ENCODE measurements at regions not wholly inside any gene's neighbourhood (a gene's known extent, or its start where the extent isn't known, plus 50 kb on each side); places are given as distances from the start of the nearest gene placed in this dataset.

- DNase-seq (ENCODE audit: low read depth): no peak
Measured at GRCh38 chr18:57243624-57244179, 96.8 kb downstream of the BOD1L2 start.

GRCh38 chr18:57249179-57249578 lies 102.3 kb downstream of the BOD1L2 start:
- peak; percentile 3 for DNase-seq (ENCODE audit: low read depth)

DNA sequence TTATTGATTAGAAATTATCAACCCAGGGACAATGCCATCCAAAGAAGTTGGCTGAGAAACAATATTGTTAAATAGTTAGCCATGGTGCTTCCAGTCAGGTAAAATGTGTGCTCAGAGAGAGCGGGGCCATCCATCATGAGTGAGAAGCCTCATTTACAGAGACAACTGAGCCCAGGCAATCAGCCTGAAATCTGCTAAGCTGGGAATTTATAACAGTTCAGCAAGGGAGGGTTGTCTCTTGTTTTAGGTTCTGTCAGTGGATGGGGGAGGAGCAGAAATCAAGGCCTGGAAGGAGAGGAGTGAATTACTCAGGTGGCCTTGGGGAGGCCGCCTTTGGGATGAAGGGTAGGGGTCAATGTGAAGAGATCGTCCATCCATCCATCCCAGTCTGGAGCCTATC lies 102.5 kb upstream of the ST8SIA3 start:
- no peak for DNase-seq (ENCODE audit: low read depth)

DNA sequence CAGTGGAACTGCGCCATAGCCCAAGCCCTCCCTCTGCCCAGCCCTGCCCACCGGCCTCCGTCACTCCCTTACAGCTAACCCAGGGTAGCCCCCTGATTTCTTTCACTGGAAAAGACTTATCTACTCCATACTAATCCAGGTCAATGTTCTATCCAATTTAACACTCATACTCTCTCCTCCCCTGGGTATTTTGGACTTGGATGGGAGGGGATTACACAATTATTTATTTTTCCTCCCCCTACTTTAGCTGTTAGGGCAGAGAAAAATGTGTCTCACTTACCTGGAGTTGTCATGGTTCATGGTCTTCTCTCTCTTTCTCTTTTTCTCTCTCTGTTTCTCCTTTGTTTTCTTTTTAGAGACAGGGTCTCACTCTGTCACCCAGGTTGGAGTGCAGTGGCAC lies 100.6 kb upstream of the ST8SIA3 start:
- no peak for DNase-seq (ENCODE audit: low read depth)

GRCh38 chr18:57253903-57254302 lies 98.5 kb upstream of the ST8SIA3 start:
- no peak for DNase-seq (ENCODE audit: low read depth)

DNA sequence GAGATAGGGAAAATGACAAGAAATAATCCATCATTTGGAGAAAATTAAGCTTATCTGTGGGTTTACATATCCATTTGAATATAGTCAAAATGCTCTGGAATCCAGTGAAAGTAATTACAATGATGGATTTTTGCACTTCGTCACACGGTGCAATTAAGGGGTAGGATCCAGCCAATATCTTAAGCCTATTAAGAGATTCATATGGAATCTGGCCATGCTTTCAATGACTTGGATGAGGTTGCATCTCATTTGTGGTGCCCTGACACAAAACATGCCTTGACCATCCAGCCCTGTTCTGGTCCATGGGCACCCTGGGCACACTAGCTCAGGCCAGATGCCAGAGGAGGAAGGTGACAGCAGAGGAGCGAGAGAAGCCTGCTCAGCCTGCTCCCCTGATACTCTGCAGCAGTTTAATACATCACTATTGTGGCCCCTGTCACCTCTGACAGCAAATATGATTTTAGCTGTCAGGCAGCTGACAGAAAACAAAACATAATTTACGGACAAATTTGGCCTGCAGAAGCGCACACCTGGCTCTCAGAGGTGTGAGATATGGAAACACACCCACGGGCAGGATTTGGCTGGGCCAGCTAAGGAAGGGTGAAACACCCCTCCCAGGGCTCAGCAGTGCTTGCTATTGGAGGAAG lies 94.1 kb upstream of the ST8SIA3 start:
- no peak for DNase-seq (ENCODE audit: low read depth)

GRCh38 chr18:57267368-57267925 lies 84.9 kb upstream of the ST8SIA3 start:
- peak; percentile 96 for DNase-seq (ENCODE audit: low read depth)

- peak; percentile 85 for DNase-seq (ENCODE audit: low read depth)
Measured at GRCh38 chr18:57269756-57270155, 82.6 kb upstream of the ST8SIA3 start.

- DNase-seq (ENCODE audit: low read depth): peak; percentile 86
Measured at GRCh38 chr18:57270156-57270555, 82.2 kb upstream of the ST8SIA3 start.

- DNase-seq (ENCODE audit: low read depth): no peak
Measured at GRCh38 chr18:57273194-57273593, 79.2 kb upstream of the ST8SIA3 start.

DNA sequence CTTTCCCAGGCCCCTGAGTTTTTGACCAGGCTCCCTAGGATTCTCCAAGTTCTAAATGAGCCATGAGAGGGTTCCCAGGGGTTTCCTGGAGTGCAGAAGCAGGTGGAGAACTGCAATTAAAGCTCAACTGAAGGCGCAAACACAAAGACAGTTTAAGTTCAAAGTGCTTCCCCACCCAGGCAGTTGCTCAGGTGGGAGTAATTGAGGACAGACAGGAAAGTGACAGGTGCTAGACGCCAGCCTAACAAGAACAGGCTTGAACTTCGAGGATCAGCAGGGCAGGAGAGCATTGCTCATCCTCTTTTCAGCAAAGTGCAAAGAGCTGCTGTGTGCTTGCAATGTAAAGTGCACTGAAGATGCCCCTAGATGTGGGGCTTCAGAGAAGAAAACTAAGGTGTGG lies 77.2 kb upstream of the ST8SIA3 start:
- DNase-seq (ENCODE audit: low read depth): no peak

DNA sequence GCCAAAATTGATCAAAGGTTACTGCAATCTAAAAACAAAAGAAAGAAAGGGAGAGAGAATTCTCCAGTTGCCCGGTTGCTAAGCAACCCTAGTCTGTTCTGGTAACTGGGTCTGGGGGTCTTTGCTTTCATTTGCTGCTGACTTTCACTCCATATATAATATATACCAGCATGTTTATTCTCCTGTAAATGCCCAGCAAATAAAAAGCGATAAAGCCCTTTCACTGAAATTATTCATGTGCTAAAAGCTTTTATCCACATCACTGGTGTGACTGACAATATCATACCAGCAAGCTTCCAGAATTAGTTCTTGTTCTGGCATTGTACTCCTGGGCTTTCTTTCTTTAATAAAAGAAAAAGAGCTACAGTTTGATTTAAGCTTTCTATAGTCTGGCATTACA lies 75.5 kb upstream of the ST8SIA3 start:
- no peak for DNase-seq (ENCODE audit: low read depth)

- DNase-seq (ENCODE audit: low read depth): no peak
Measured at GRCh38 chr18:57278933-57279332, 73.4 kb upstream of the ST8SIA3 start.

GRCh38 chr18:57281519-57281918 lies 70.8 kb upstream of the ST8SIA3 start:
- no peak for DNase-seq (ENCODE audit: low read depth)

GRCh38 chr18:57286949-57287348 lies 65.4 kb upstream of the ST8SIA3 start:
- no peak for DNase-seq (ENCODE audit: low read depth)

DNA sequence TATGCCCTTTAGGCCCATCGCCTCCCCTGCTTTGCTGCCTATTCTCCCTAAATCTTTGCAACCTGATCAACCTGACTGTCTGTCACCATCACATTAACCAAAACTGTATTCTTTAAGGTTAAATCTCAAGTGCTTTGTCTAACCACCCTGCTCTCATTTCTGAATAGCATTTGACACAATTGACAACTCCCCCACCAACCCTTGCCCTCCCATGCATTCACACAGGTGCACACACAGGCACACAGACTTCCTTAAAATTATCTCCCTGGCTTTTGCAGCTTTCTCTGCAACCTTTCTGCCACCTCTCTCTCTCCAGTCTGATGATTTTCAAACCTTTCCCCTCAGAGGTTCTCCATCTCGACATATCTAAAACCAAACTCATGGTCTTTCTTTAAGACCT lies 64.6 kb upstream of the ST8SIA3 start:
- DNase-seq (ENCODE audit: low read depth): no peak

DNA sequence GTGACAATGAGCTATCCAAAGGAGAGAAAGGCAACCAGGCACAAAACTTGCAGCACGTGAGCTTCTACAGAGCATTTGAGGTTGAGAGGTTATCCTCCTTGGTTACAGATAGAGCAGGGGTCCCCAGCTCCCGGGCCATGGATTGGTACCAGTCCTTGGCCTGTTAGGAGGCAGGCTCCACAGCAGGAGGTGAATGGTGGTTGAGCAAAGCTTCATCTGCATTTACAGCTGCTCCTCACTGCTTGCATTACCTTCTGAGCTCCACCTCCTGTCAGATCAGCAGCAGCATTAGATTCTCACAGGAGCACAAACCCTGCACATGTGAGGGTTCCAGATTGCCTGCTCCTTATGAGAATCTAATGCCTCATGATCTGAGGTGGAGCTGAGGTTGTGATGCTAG lies 57.8 kb upstream of the ST8SIA3 start:
- no peak for DNase-seq (ENCODE audit: low read depth)

DNA sequence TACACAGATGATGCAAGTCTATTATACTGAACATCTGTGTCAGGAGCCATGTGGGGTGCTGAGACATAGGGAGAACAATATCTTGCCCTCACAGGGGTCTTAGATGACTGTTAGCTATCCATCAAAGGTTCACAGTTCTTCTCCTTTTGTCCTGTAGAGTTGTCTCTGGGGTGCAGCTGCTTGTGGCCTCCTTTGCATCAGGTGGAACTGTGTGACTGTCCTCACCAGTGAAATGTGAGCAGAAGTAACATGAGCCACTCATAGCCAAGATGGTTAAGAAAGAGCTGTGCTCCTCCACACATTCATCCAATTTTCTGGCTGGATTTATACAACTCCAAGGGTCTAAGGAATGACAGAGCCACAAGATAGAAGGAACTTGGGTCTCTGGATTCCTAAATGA lies 56.0 kb upstream of the ST8SIA3 start:
- no peak for DNase-seq (ENCODE audit: low read depth)

- DNase-seq (ENCODE audit: low read depth): no peak
Measured at GRCh38 chr18:57297306-57297705, 55.1 kb upstream of the ST8SIA3 start.

DNA sequence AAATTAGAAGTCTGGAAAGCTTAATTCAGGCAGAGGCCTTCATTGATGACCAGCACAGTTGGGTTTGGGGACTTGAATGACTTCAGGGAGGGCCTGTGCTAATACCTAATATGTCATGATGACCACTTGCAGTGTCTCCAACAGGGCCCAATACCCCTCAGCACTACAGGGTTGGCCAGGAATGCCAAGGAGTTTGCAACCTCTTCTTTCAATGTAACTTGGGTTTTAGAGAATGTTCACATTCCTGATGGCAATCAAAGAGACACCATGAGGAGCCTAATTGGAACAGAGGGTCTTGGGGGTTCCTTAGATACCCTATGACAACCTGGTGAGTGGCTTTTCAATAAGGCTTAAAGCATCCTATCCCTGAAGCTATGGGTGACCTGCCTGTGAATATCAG lies 52.4 kb upstream of the ST8SIA3 start:
- DNase-seq (ENCODE audit: low read depth): no peak

- no peak for DNase-seq (ENCODE audit: low read depth)
Measured at GRCh38 chr18:57301573-57302559, 50.5 kb upstream of the ST8SIA3 start.

All from renal cortical epithelial cell (primary cell).